ENCODE measurements at regions not wholly inside any gene's neighbourhood (a gene's known extent, or its start where the extent isn't known, plus 50 kb on each side); places are given as distances from the start of the nearest gene placed in this dataset.

- no peak overlapping the region for H3K4me3 ChIP-seq (ENCODE audit: low read depth, low read length)
- DNase-seq (ENCODE audit: low read depth in 4 of 6, low spot score in 6 of 6), result no peak
- H3K9me3 ChIP-seq (ENCODE audit: control insufficient read depth, insufficient read depth, low read length), result no peaks in the 10 kb centered on the region
- no peaks in the 10 kb centered on the region for H3K36me3 ChIP-seq (ENCODE audit: control insufficient read depth, insufficient read depth, low read length)
- H3K27me3 ChIP-seq (ENCODE audit: control insufficient read depth, insufficient read depth, low read length), result no peaks in the 10 kb centered on the region
- 100% methylated on average over 1 of the region's 7 CpGs for WGBS (ENCODE audit: insufficient coverage)
- no peaks in the 10 kb centered on the region for H3K4me1 ChIP-seq (ENCODE audit: control insufficient read depth, insufficient read depth, low read length)
- H3K27ac ChIP-seq (ENCODE audit: low read depth, low read length), result no peak overlapping the region
Observed at GRCh38 chr2:14524041-14524802, 108.3 kb upstream of the LRATD1 start.

- H3K9me3 ChIP-seq (ENCODE audit: control insufficient read depth, insufficient read depth, low read length), result no peaks in the 10 kb centered on the region
- no peaks in the 10 kb centered on the region for H3K36me3 ChIP-seq (ENCODE audit: control insufficient read depth, insufficient read depth, low read length)
- no peak for DNase-seq (ENCODE audit: low read depth in 4 of 6, low spot score in 6 of 6)
- no peaks in the 10 kb centered on the region for H3K4me1 ChIP-seq (ENCODE audit: control insufficient read depth, insufficient read depth, low read length)
- H3K27me3 ChIP-seq (ENCODE audit: control insufficient read depth, insufficient read depth, low read length), result no peaks in the 10 kb centered on the region
- H3K4me3 ChIP-seq (ENCODE audit: low read depth, low read length), result no peak overlapping the region
- H3K27ac ChIP-seq (ENCODE audit: low read depth, low read length), result no peak overlapping the region
Observed at GRCh38 chr2:14524803-14525080, 107.8 kb upstream of the LRATD1 start.

DNA sequence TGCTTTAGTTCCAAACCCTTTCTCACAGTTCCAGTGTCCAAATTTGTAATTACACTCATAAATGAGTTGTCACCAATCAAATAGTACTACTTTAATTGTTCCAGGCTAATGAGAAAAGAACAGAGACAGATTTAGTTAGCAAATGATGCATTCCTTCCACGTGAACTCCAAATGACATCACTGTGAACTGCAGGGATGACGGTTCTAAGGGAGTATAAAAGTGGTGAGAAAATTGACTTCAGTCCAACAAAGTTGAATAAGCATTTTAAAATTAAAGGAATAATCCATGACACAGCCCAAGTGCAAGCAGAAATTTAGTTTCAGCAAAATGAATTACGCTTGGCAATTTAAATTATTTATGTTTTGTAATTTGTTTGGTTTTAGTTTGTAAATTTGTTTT is 102.0 kb upstream of the LRATD1 start:
- Histone ChIP-seq H3K9me3 (ENCODE audit: control insufficient read depth, insufficient read depth, low read length) (no peaks in the 10 kb centered on the region), H3K27me3 (ENCODE audit: control insufficient read depth, insufficient read depth, low read length) (no peaks in the 10 kb centered on the region), H3K4me1 (ENCODE audit: control insufficient read depth, insufficient read depth, low read length) (no peaks in the 10 kb centered on the region), H3K36me3 (ENCODE audit: control insufficient read depth, insufficient read depth, low read length) (no peaks in the 10 kb centered on the region), H3K27ac (ENCODE audit: low read depth, low read length) (no peak overlapping the region), H3K4me3 (ENCODE audit: low read depth, low read length) (no peak overlapping the region)
- 100% methylated on average over 1 of the region's 3 CpGs for WGBS (ENCODE audit: insufficient coverage)
- no peak for DNase-seq (ENCODE audit: low read depth in 4 of 6, low spot score in 6 of 6)

DNA sequence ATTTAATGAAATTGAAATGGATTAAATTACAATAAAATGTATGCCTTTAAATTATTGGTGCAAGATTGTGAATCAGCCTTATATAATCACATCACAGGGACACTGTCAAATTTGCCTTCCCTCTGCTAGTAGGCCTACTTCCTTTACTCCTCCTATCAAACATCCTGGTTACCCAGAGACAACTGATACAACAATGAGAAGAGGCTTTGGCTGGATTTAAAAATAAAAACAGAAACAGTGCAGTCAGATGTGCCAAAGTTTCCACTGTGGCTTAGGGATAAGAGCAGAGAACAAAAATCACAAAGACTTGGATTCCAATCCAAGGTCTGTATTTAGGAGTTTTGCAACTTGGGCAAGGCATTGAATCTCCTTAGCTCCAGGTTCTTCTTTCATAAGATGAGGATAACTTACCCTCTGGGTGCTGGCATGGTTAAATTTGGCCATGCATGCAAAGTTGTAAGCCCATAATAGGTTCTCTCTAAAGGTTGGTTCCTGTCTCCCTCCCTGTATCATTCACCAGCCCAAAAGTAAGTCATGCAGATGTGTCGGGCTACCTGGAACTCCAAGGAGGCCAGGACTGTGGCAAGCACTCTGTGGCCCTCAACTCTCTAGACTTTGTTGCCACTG is 99.3 kb upstream of the LRATD1 start:
- no peak for DNase-seq (ENCODE audit: low read depth in 4 of 6, low spot score in 6 of 6)
- H3K36me3 ChIP-seq (ENCODE audit: control insufficient read depth, insufficient read depth, low read length), result no peaks in the 10 kb centered on the region
- H3K27me3 ChIP-seq (ENCODE audit: control insufficient read depth, insufficient read depth, low read length), result no peaks in the 10 kb centered on the region
- 0% methylated on average over 1 of the region's 1 CpG for WGBS (ENCODE audit: insufficient coverage)
- H3K27ac ChIP-seq (ENCODE audit: low read depth, low read length), result no peak overlapping the region
- no peaks in the 10 kb centered on the region for H3K4me1 ChIP-seq (ENCODE audit: control insufficient read depth, insufficient read depth, low read length)
- H3K4me3 ChIP-seq (ENCODE audit: low read depth, low read length), result no peak overlapping the region
- no peaks in the 10 kb centered on the region for H3K9me3 ChIP-seq (ENCODE audit: control insufficient read depth, insufficient read depth, low read length)

GRCh38 chr2:14535156-14535555 is 97.4 kb upstream of the LRATD1 start:
- Histone ChIP-seq H3K4me3 (ENCODE audit: low read depth, low read length) (no peak overlapping the region), H3K27ac (ENCODE audit: low read depth, low read length) (no peak overlapping the region), H3K9me3 (ENCODE audit: control insufficient read depth, insufficient read depth, low read length) (no peaks in the 10 kb centered on the region), H3K36me3 (ENCODE audit: control insufficient read depth, insufficient read depth, low read length) (no peaks in the 10 kb centered on the region), H3K4me1 (ENCODE audit: control insufficient read depth, insufficient read depth, low read length) (no peaks in the 10 kb centered on the region), H3K27me3 (ENCODE audit: control insufficient read depth, insufficient read depth, low read length) (no peaks in the 10 kb centered on the region)
- WGBS (ENCODE audit: insufficient coverage), result 48% methylated on average over 3 of the region's 4 CpGs
- DNase-seq (ENCODE audit: low read depth in 4 of 6, low spot score in 6 of 6), result no peak

DNA sequence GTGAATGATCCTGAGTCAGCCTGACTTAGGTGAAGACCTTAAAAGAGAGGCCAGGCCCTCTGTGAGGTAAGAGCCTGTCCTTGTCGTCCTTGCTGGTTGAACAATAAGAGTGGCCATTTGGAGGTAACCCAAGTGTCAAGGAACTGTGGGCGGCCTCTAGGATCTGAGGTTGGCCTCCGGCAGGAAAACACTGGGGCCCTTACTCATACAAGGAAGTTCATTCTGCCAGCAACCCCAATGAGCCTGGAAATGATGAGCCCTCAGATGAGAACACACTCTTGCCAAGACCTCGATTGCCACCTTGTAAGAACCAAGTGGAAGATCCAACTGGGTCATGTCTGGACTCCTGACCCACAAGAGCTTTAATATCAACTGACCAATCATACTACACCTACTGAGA is 95.5 kb upstream of the LRATD1 start:
- 94% methylated on average over 4 of the region's 4 CpGs for WGBS (ENCODE audit: insufficient coverage)
- H3K4me3 ChIP-seq (ENCODE audit: low read depth, low read length), result no peak overlapping the region
- DNase-seq (ENCODE audit: low read depth in 4 of 6, low spot score in 6 of 6), result no peak

GRCh38 chr2:14540015-14540414 is 92.5 kb upstream of the LRATD1 start:
- Histone ChIP-seq H3K4me1 (ENCODE audit: control insufficient read depth, insufficient read depth, low read length) (no peaks in the 10 kb centered on the region), H3K36me3 (ENCODE audit: control insufficient read depth, insufficient read depth, low read length) (no peaks in the 10 kb centered on the region), H3K4me3 (ENCODE audit: low read depth, low read length) (no peak overlapping the region), H3K27ac (ENCODE audit: low read depth, low read length) (no peak overlapping the region), H3K9me3 (ENCODE audit: control insufficient read depth, insufficient read depth, low read length) (no peaks in the 10 kb centered on the region), H3K27me3 (ENCODE audit: control insufficient read depth, insufficient read depth, low read length) (no peaks in the 10 kb centered on the region)
- DNase-seq (ENCODE audit: low read depth in 4 of 6, low spot score in 6 of 6), result no peak
- no CpG with 5 or more reads among the region's 1 CpG for WGBS (ENCODE audit: insufficient coverage)

More for the DNA sequence above, 95.5 kb upstream of the LRATD1 start:
- Histone ChIP-seq H3K27me3 (ENCODE audit: control insufficient read depth, insufficient read depth, low read length) (no peaks in the 10 kb centered on the region), H3K36me3 (ENCODE audit: control insufficient read depth, insufficient read depth, low read length) (no peaks in the 10 kb centered on the region), H3K9me3 (ENCODE audit: control insufficient read depth, insufficient read depth, low read length) (no peaks in the 10 kb centered on the region), H3K4me1 (ENCODE audit: control insufficient read depth, insufficient read depth, low read length) (no peaks in the 10 kb centered on the region), H3K27ac (ENCODE audit: low read depth, low read length) (no peak overlapping the region)

DNA sequence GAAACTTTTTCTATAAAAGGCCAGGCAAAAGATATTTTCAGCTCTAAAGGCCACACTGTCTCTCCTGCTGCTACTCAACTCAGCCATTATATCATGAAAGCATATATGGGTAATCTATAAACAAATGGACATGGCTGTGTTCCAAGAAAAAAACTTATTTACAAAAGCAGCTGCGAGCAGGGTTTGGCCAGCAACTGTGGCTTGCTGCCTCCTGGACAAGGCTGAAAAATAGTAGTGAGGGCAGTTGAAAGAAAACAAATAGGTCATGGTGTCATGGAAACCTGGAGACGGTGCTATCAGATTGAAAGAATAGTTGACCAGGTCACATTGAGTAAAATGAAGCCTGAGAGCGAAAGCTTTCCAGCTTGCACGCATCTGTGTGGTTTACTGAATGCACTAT is 89.2 kb upstream of the LRATD1 start:
- Histone ChIP-seq H3K4me1 (ENCODE audit: control insufficient read depth, insufficient read depth, low read length) (no peaks in the 10 kb centered on the region), H3K36me3 (ENCODE audit: control insufficient read depth, insufficient read depth, low read length) (no peaks in the 10 kb centered on the region), H3K4me3 (ENCODE audit: low read depth, low read length) (no peak overlapping the region), H3K27me3 (ENCODE audit: control insufficient read depth, insufficient read depth, low read length) (no peaks in the 10 kb centered on the region), H3K27ac (ENCODE audit: low read depth, low read length) (no peak overlapping the region), H3K9me3 (ENCODE audit: control insufficient read depth, insufficient read depth, low read length) (no peaks in the 10 kb centered on the region)
- 18% methylated on average over 2 of the region's 4 CpGs for WGBS (ENCODE audit: insufficient coverage)
- no peak for DNase-seq (ENCODE audit: low read depth in 4 of 6, low spot score in 6 of 6)

DNA sequence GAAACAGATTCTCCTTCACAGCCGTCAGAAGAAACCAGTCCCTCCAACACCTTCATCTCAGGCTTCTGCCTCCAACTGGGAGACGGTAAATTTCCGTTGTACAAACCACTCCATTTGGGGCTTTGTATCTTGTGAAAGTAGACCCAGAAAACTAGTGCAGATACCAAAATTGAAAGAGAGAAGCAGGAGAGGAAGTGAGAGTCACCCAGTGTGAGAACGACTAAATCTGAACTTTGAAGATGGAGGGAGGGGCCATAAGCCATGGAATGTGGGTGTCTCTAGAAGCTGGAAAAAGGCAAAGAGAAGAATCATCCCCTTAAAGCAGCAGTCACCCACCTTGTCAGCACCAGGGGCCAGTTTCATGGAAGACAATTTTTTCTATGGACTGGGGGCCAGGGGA is 88.3 kb upstream of the LRATD1 start:
- DNase-seq (ENCODE audit: low read depth in 4 of 6, low spot score in 6 of 6), result no peak
- Histone ChIP-seq H3K27me3 (ENCODE audit: control insufficient read depth, insufficient read depth, low read length) (no peaks in the 10 kb centered on the region), H3K4me1 (ENCODE audit: control insufficient read depth, insufficient read depth, low read length) (no peaks in the 10 kb centered on the region), H3K36me3 (ENCODE audit: control insufficient read depth, insufficient read depth, low read length) (no peaks in the 10 kb centered on the region), H3K27ac (ENCODE audit: low read depth, low read length) (no peak overlapping the region), H3K4me3 (ENCODE audit: low read depth, low read length) (no peak overlapping the region), H3K9me3 (ENCODE audit: control insufficient read depth, insufficient read depth, low read length) (no peaks in the 10 kb centered on the region)
- WGBS (ENCODE audit: insufficient coverage), result 100% methylated on average over 2 of the region's 4 CpGs

- no peak overlapping the region for H3K4me3 ChIP-seq (ENCODE audit: low read depth, low read length)
- no peaks in the 10 kb centered on the region for H3K4me1 ChIP-seq (ENCODE audit: control insufficient read depth, insufficient read depth, low read length)
- no peak for DNase-seq (ENCODE audit: low read depth in 4 of 6, low spot score in 6 of 6)
- H3K9me3 ChIP-seq (ENCODE audit: control insufficient read depth, insufficient read depth, low read length), result no peaks in the 10 kb centered on the region
- H3K36me3 ChIP-seq (ENCODE audit: control insufficient read depth, insufficient read depth, low read length), result no peaks in the 10 kb centered on the region
- no peak overlapping the region for H3K27ac ChIP-seq (ENCODE audit: low read depth, low read length)
- H3K27me3 ChIP-seq (ENCODE audit: control insufficient read depth, insufficient read depth, low read length), result no peaks in the 10 kb centered on the region
- no CpG with 5 or more reads among the region's 1 CpG for WGBS (ENCODE audit: insufficient coverage)
Observed at GRCh38 chr2:14547830-14548229, 84.7 kb upstream of the LRATD1 start.

All from spinal cord (tissue), 9 donors.